ENCODE measurements at regions not wholly inside any gene's neighbourhood (a gene's known extent, or its start where the extent isn't known, plus 50 kb on each side); places are given as distances from the start of the nearest gene placed in this dataset.

GRCh38 chr10:65323802-65324201, 1602.0 kb upstream of the LRRTM3 start:
- no peak for DNase-seq

- no peak for DNase-seq
Measured at GRCh38 chr10:65325913-65326312, 1599.9 kb upstream of the LRRTM3 start.

GRCh38 chr10:65328486-65328885, 1597.3 kb upstream of the LRRTM3 start:
- no peak for DNase-seq

GRCh38 chr10:65335311-65335710, 1590.5 kb upstream of the LRRTM3 start:
- DNase-seq: no peak

- no peak for DNase-seq
Measured at GRCh38 chr10:65340340-65340739, 1585.5 kb upstream of the LRRTM3 start.

- peak; percentile 3 for DNase-seq
Measured at GRCh38 chr10:65341323-65341925, 1584.4 kb upstream of the LRRTM3 start.

- DNase-seq: no peak
Measured at GRCh38 chr10:65342245-65342644, 1583.6 kb upstream of the LRRTM3 start.

- no peak for DNase-seq
Measured at GRCh38 chr10:65346466-65346865, 1579.4 kb upstream of the LRRTM3 start.

- DNase-seq: no peak
Measured at GRCh38 chr10:65348637-65349036, 1577.2 kb upstream of the LRRTM3 start.

GRCh38 chr10:65350611-65351010, 1575.2 kb upstream of the LRRTM3 start:
- DNase-seq: no peak

GRCh38 chr10:65355141-65355680, 1570.6 kb upstream of the LRRTM3 start:
- DNase-seq: no peak

- peak; percentile 4 for DNase-seq
Measured at GRCh38 chr10:65358565-65358964, 1567.3 kb upstream of the LRRTM3 start.

GRCh38 chr10:65360497-65360896, 1565.3 kb upstream of the LRRTM3 start:
- DNase-seq: no peak

GRCh38 chr10:65365878-65366277, 1560.0 kb upstream of the LRRTM3 start:
- DNase-seq: no peak

GRCh38 chr10:65367706-65368105, 1558.1 kb upstream of the LRRTM3 start:
- DNase-seq: no peak

- no peak for DNase-seq
Measured at GRCh38 chr10:65375528-65375927, 1550.3 kb upstream of the LRRTM3 start.

- DNase-seq: no peak
Measured at GRCh38 chr10:65377687-65378086, 1548.1 kb upstream of the LRRTM3 start.

GRCh38 chr10:65394502-65395297, 1531.1 kb upstream of the LRRTM3 start:
- DNase-seq: no peak

- DNase-seq: no peak
Measured at GRCh38 chr10:65395631-65396030, 1530.2 kb upstream of the LRRTM3 start.

- DNase-seq: no peak
Measured at GRCh38 chr10:65396997-65397396, 1528.8 kb upstream of the LRRTM3 start.

GRCh38 chr10:65408401-65408800, 1517.4 kb upstream of the LRRTM3 start:
- DNase-seq: no peak

GRCh38 chr10:65413001-65413400, 1512.8 kb upstream of the LRRTM3 start:
- DNase-seq: no peak

GRCh38 chr10:65415318-65415717, 1510.5 kb upstream of the LRRTM3 start:
- DNase-seq: no peak

GRCh38 chr10:65416094-65416493, 1509.7 kb upstream of the LRRTM3 start:
- DNase-seq: no peak
